ENCODE measurements at regions not wholly inside any gene's neighbourhood (a gene's known extent, or its start where the extent isn't known, plus 50 kb on each side); places are given as distances from the start of the nearest gene placed in this dataset.
"Not testable (repeated sequence)": the region's sequence is repeated elsewhere in the genome, so short reads cannot be mapped to it uniquely, and the experiment has no call there.

DNA sequence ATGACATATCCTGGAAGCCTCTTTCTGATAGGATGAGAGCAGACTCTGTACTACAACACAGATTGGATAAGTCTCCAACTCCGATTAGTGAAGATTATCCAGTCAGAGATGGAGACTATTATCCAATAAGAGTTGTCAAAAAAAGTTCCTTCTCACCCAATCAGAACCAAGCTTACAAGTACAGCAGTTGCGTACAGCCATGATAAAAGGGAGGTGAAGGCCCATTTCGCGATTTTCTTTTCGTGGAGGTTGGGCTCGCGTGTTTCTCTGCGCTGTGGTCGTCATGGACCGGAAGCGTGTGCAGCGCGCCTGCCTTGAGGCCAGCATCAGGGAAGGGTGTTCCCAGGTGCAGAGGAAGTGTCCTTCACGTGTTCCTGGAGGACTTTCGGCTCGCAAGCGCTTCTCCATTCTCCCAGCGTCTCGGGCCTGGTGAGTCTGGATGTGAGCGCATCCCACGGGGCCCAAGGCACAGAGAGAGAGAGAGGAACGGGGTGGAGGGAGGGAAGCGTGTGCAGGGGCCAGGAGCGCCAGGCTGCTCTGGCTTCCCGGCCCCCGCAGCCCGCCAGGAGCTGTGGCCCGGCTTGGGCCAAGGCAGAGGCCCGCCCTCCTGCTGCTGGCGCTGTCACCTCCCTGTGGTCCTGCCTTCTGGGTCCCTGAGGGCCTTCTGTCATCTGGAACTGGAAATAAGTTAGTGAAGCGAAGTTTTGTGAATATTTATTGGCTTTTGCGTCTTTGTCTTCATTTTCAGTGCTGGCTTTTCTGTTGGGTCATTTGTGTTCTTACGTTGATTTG is 53.9 kb downstream of the CDRT15L2 start:
- not testable (repeated sequence) for DNase-seq (ENCODE audit: low read depth in 2 of 2)

GRCh38 chr17:20640147-20640546 is 60.6 kb downstream of the CDRT15L2 start:
- not testable (repeated sequence) for DNase-seq (ENCODE audit: low read depth in 2 of 2)

GRCh38 chr17:20646661-20647272 is 67.2 kb downstream of the CDRT15L2 start:
- not testable (repeated sequence) for DNase-seq (ENCODE audit: low read depth in 2 of 2)

DNA sequence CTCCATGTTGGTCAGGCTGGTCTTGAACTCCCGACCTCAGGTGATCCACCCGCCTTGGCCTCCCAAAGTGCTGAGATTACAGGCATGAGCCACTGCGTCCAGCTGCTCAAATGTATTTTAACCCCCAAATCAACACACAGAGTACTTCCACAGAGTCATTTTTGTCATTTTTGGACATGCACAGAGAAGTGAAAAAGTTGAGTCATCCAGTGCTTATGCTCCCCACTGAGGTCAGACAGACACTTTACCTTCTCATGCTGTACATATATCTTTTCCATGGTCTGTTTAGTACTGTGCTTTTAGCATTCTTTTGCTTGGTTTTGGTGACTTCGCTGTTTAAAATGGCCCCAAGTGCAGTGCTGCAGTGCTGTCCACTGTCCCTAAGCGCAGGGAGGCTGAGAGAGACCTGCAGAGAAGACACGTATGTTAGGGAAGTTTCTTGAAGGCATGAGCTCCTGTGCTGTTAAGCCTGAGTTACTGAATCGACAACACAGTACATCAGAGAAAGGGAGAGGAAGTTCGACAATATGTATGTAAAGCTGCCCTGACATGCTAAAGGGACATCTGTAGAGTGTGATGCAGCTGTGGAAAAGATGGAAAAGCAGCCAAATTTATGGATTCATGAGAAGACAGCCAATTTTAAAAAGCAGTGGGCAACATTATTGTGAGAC is 69.7 kb downstream of the CDRT15L2 start:
- not testable (repeated sequence) for DNase-seq (ENCODE audit: low read depth in 2 of 2)

DNA sequence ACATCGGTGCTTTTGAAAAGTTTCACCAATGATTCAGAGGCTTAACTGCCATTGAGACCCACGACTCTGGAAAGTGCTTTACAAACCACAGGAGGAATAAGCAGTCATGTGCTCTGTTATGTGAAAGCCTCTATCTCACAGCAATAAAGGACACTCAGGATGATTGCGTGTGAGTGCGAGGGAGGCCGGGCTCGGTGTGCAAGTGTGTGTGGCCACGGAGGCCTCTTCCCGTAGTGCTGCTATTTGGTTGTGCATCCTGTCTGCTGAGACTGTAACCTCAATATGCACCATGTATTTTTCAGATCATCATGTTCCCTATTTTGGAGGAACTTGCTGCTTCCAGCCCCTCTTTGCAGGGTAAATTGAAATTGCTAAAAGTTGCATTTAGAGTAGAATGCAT is 71.5 kb downstream of the CDRT15L2 start:
- not testable (repeated sequence) for DNase-seq (ENCODE audit: low read depth in 2 of 2)

DNA sequence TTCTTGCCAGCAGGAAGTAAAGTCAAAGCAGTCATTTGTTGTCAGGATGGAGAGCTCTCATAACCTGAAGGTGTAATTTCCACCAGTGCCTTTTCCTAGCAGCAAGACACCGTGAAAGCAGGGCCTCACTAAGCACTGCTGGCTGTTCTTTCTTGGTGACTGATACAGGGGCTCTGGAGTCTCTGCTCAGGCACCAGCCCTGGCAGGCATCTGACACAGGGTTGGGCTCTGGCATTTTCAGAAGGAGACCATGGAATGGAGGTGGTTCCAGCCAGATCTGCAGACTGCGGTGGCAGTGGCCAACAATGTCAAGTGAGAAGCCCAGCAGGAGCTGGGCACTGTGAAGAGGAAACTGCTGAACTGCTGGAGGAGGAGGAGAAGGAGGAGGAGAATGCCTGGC is 72.2 kb downstream of the CDRT15L2 start:
- not testable (repeated sequence) for DNase-seq (ENCODE audit: low read depth in 2 of 2)

- DNase-seq (ENCODE audit: low read depth in 2 of 2) = not testable (repeated sequence)
Measured at GRCh38 chr17:20653391-20653790, 73.9 kb downstream of the CDRT15L2 start.

- not testable (repeated sequence) for DNase-seq (ENCODE audit: low read depth in 2 of 2)
Measured at GRCh38 chr17:20654114-20654513, 74.6 kb downstream of the CDRT15L2 start.

- not testable (repeated sequence) for DNase-seq (ENCODE audit: low read depth in 2 of 2)
Measured at GRCh38 chr17:20654575-20654974, 75.1 kb downstream of the CDRT15L2 start.

DNA sequence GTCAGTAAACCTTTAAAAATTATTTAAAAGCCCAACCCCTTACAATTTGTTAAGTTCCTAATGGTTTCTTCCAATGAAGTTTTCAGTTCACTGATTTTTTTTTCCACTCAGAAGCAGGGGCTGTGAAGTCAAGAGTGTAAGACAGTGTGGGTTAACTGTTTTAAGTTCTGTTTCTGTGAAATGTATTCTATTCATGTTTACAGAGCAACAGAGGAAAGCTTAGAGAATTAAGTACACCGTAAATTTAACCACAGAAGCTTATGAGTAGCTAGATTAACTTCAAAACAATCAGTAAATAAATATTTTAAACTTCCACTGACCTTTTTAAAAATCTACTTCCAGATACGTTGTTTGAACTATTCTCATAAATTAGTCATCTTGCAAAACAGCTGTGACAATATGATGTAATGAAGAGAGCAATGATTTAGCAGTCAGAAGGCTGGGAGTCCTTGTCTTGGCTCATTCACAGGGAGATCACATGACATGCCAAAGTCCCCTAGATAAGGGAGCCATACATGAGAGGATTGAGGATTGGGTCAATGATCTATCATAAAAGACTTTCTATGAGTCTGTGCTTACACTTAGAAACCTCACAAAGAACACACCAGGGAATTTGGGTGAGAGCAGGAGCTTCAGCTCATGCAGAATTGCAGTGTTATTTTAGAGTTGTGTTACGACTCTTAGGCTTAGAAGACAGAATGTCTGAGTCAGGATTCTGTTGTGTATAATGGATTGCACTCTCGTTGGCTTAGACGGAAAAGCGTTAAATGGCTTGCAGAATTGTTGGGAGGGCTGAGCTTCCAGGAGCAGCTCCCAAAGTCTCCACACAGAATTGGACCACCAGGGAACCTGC is 85.8 kb downstream of the CDRT15L2 start:
- DNase-seq (ENCODE audit: low read depth in 2 of 2) = not testable (repeated sequence)

DNA sequence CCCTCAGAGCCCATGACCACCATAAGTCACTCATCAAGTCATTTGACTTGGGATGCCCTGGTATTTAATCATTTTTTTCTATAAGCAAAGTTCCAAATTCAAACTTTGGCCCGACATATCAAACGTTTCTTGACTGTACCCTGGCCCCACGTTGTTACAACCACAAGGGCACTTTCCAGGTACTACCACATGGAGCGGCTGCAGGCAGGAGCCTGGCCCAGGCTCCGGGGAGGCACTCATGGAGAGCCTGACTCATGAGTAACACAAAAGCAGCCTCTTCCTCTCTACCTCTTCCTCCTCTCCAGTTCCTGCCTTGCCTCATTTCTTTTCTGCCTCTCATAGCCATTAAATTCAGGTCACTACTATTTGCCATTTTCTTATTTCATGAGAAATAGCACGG is 87.2 kb downstream of the CDRT15L2 start:
- not testable (repeated sequence) for DNase-seq (ENCODE audit: low read depth in 2 of 2)

DNA sequence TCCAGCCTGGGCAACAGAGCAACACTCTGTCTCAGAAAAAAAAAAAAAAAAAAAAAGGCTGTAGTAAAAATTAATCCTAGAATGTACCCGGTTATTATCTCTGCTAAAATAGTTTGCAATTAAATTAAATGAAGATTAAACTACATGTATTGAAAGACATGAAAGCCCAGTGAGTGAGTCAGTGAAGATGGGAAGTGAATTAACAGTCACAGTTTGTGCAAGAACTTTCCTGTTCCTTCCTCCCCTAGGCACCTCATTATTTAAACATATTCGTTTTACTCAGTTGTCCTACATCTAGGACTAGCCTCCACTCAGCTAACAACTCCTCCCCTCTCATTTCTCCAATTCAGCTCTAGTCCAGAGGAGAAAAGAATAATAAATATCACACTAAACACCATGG is 88.2 kb downstream of the CDRT15L2 start:
- DNase-seq (ENCODE audit: low read depth in 2 of 2) = not testable (repeated sequence)

GRCh38 chr17:20668316-20668715 is 88.8 kb downstream of the CDRT15L2 start:
- not testable (repeated sequence) for DNase-seq (ENCODE audit: low read depth in 2 of 2)

DNA sequence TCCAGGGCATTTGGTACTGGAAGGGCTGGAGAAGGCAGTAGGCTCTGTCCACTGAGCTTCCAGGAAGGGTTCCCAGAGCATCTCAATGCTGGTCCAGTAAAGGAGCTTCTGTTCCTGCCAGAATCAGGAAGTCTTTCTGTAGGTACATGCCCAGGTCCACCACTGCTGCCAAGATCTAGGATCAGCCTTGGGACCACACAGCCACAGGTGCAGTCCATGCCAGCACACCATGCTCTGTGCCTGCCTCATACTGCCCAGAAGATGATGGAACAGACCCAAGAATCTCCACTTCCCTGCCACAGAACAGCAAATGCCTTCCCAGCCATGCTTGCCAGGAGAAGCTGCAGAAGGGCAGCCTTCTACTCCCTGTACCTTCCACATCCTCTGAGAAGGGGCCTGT is 89.3 kb downstream of the CDRT15L2 start:
- not testable (repeated sequence) for DNase-seq (ENCODE audit: low read depth in 2 of 2)

DNA sequence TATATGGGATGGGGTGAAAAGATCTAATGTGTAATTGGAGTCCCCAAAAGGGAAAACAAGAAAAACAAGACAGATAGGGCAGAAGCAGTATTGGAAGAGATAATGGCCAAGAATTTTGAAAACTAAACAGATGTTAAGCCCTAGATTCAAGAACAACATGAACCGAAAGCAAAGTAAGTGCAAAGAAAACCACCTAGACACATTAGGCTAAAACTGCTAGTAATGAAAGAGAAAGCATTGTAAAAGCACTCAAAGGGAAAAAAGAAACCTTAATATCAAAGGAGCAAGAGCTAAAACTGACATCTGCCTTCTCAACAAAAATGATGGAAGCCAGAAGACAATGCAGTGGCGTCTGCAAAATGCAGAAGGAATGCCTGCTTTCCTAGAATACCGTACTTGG is 91.0 kb downstream of the CDRT15L2 start:
- not testable (repeated sequence) for DNase-seq (ENCODE audit: low read depth in 2 of 2)

DNA sequence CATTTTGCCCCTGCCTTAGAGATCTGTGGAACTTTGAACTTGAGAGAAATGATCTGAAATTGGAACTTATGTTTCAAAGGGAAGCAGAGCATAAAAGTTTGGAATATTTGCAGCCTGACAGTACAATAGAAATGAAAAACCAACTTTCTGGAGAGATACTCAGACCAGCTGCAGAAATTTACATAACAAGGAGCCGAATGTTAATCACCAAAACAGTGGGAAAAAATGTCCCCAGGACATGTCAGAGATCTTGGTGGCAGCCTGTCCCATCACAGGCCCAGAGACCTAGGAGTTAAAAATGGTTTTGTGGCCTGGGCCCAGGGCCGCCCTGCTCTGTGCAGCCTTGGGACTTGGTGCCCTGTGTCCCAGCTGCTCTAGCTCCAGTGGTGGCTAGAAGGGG is 94.8 kb downstream of the CDRT15L2 start:
- DNase-seq (ENCODE audit: low read depth in 2 of 2) = not testable (repeated sequence)

GRCh38 chr17:20675707-20676106 is 96.2 kb downstream of the CDRT15L2 start:
- DNase-seq (ENCODE audit: low read depth in 2 of 2) = not testable (repeated sequence)

DNA sequence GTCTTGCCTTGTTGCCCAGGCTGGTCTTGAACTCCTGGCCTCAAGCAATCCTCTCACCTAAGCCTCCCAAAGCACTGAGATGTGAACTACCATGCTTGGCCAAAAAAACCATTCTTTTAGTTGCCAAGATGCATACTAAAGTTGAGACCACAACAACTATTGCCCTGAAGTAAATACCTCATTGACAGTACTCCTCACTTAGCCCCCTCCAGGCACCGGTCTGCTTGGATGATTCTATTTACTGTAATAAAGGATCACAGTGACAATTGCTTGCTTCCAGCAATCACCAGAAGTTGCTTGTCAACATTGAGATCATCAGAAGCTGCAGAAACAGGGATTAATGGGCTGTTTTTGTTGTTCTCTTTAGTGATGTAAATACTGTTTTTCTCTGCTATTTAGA is 97.1 kb downstream of the CDRT15L2 start:
- not testable (repeated sequence) for DNase-seq (ENCODE audit: low read depth in 2 of 2)

- not testable (repeated sequence) for DNase-seq (ENCODE audit: low read depth in 2 of 2)
Measured at GRCh38 chr17:20677469-20677868, 97.9 kb downstream of the CDRT15L2 start.

GRCh38 chr17:20678424-20678823 is 98.9 kb downstream of the CDRT15L2 start:
- not testable (repeated sequence) for DNase-seq (ENCODE audit: low read depth in 2 of 2)

Measured in activated CD8-positive, alpha-beta memory T cell treated with anti-CD3 and anti-CD28 coated beads for 4 hours (primary cell).